GM18858 (cell line): ENCODE measurements at regions not wholly inside any gene's neighbourhood (a gene's known extent, or its start where the extent isn't known, plus 50 kb on each side); places are given as distances from the start of the nearest gene placed in this dataset.

Source experiments
- ATAC-seq: cut with Tn5 transposase; IDR thresholded peaks from one replicate; pipeline ENCODE4 v1.9.1; 2021; ENCODE audit not compliant: unreplicated experiment

DNA sequence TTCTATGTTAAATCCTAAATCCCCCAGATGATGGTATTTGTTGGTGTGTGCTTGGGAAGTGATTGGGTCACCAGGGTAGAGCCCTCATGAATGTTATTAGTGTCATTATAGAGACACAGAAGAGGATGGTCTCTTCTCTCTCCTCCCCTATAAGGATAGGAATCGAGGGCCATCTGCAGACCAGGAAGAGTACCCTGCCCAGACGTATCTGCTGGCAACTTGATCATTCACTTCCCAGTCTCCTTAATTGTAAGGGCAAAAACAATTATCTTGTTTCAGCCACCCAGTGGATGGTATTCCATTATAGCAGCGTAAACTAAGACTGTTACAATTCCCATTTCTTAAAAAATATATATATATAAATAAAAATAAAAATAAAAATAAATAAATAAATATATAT is 892.2 kb downstream of the SI start:
- no peak for ATAC-seq

DNA sequence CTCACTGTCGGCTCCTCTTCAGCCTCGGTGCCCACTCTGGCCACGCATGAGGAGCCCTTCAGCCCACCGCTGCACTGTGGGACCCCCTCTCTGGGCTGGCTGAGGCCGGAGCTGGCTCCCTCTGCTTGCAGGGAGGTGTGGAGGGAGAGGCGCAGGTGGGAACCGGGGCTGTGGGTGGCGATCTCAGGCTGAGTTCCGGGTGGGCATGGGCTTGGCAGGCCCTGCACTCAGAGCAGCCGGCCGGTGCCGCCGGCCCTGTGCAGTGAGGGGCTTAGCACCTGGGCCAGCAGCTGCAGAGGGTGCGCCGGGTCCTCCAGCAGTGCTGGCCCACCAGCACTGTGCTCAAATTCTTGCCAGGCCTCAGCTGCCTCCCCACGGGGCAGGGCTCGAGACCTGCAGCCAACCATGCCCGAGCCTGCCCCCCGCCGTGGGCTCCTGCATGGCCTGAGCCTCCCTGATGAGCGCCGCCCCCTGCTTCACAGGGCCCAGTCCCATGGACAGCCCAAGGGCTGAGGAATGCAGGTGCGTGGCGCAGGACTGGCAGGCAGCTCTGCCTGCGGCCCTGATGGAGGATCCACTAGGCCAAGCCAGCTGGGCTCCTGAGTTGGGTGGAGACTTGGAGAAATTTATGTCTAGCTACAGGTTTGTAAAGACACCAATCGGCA is 899.1 kb downstream of the SI start:
- no peak for ATAC-seq

DNA sequence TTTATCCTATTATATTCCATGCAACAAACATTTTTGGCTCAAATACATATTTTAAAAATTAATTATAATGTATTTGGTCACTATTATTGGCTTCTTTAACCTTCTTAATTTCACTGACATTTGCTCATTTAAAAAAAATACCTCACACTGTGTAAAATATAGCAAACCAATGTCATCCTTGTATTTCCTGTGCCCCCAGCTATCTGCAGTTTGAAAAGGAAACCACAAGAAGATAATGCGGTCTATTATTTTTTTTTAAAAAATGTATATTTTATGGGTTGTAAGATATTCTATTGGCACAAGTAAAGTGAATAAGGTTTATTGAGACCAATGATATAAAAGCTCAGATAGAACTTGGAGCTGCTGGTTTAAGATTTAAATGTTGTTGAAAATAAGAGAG is 904.2 kb downstream of the SI start:
- ATAC-seq, result no peak

DNA sequence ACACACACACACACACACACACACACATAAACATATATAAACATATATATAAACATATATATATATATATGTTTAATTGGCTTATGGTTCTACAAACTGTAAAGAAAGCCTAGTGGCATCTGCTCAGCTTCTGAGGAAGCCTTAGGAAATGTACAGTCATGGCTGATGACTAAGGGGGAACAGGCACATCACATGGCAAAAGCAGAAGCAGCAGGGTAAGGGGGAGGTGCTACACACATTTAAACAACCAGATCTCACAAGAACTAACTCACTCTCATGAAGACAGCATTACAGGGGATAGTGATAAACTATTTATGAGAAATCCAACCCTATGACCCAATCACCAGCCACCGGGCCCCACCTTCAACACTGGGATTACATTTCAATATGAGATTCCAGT is 922.9 kb downstream of the SI start:
- ATAC-seq, result no peak

DNA sequence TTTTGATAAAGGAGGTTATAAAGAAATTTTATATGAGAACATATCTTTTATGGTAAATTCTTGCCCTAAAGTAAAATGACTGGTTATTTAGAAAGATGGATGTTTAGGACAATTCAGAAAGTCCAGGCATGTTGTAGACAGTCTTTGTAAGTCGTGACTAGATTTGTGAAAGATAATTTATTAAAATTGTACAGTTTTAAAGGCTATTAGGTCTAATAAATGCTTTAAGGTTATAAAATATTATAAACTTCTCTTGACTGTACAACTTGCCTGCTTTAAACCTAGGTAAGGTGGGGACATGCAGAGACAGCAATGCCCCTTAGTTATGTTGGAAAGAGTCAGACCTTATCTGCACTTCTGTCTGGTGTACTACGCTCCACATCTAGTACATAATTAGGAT is 933.5 kb downstream of the SI start:
- ATAC-seq, result no peak

DNA sequence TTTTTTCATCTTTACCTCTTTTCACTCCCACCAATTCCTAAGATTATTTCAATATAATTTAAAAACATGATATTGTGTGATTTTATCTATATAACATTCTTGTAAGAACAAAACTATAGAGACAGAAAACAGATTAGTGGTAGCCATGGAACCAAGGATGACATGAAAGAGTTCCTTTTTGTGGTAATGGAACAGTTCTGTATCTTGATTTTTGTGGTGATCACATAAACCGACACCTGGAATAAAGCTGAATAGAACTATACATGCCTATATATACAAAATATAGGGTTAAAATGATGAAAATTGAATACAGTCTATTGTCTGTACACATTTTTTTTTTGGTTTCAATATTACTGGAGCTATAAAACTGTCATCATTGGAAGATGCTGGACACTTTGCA is 945.4 kb downstream of the SI start:
- ATAC-seq, result no peak

- ATAC-seq, result no peak
These were observed 964.6 kb downstream of the SI start for GRCh38 chr3:164113371-164114332.

DNA sequence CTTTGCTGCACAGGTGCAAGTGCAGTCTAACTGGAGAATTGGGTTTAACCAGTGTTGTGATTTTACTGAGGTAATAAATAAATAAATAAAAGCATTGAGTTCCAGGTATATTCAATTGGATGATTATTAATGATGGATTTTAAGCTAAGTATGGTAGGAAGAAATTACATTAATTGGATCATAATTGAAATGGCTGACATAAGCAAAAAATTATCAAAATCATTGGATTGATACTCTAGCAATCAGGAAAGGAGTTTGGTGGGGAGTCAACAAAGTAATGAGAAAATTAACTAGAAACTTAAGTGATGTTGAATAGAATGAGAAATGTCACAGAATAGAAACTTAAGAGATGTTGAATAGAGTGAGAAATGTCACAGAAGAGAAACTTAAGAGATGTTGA is 981.9 kb downstream of the SI start:
- no peak for ATAC-seq

GRCh38 chr3:164095949-164096348 is 982.3 kb downstream of the SI start:
- no peak for ATAC-seq

- ATAC-seq, result no peak
These were observed 983.0 kb downstream of the SI start for GRCh38 chr3:164095279-164095678.

- no peak for ATAC-seq
These were observed 983.8 kb downstream of the SI start for GRCh38 chr3:164094546-164094945.

DNA sequence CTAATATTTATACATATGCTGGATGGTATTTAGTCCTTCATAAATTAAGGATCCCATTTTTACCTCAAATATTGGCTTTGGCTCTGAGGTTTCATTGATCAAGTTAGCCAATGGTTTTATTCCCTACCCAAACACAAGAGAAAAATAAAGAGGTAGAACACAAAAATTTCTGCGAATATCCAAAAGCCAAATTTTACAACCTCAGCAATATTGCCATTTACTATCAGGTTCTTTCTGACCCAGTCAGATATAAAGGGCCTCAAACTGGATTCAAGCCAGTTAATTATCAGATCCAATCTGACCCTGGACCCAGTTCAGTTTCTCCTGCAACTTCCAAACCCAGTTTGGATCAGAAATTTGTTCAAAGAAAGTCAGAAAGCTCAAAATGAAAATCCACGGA is 998.1 kb downstream of the SI start:
- no peak for ATAC-seq

GRCh38 chr3:164064298-164064697 is 1014.0 kb downstream of the SI start:
- no peak for ATAC-seq

- no peak for ATAC-seq
These were observed 1017.4 kb downstream of the SI start for GRCh38 chr3:164060923-164061322.

- no peak for ATAC-seq
These were observed 1028.4 kb downstream of the SI start for GRCh38 chr3:164049847-164050246.

DNA sequence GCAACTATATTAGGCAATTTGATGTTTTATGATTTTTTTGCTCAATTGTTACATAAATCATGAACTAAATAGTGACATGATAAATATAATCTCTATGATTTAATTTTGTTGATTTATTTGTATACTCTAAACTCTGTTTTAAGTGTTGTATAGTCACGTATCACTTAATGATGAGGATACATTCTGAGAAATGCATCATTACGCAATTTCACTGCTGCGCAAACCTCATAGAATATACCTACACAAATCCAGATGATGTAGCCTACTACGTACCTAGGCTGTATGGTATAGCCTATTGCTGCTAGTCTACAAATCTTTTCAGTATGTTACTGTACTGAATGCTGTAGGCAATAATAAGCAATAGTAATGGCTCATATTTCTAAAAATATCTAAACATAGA is 1029.8 kb downstream of the SI start:
- no peak for ATAC-seq

DNA sequence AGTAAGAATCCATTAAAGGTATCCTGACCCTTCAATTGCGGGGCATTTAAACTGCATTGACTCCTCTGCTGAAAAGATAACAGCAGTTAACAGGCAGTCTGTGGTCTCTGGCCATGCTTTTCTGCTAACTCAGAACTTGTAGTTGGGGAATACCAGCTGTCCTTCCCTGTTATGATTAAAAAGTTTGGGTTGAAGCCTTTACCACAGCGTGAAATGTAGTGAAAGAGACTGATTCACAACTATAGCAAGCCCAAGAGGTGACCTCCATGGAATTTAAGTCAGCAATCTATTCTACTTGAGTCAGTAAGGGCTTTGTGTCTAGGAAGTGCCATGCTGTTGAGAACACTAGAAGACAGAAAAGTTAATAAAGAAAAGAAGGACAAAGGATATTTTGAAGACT is 1037.3 kb downstream of the SI start:
- ATAC-seq, result no peak

DNA sequence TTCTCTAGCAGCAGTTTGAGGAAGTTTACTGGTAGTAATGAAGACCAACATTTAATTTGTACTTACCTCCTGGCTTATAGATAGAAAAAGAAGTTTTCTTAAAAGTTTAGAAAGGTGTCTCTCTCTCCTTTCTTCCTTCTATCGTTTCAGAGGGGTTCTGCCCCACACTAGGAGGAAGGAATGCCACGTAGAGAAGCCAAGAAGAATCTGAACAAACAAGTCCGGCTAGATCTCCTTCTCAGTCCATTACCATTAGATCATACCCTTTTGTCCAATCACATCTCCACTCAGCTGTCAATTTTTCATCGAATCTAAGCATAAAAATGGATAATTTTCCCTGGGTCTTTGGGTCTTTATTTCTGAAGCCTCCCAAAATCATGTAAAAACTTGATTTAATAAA is 1048.1 kb downstream of the SI start:
- no peak for ATAC-seq

GRCh38 chr3:164024786-164025185 is 1053.5 kb downstream of the SI start:
- ATAC-seq, result no peak

- no peak for ATAC-seq
These were observed 1054.8 kb downstream of the SI start for GRCh38 chr3:164023480-164023879.

DNA sequence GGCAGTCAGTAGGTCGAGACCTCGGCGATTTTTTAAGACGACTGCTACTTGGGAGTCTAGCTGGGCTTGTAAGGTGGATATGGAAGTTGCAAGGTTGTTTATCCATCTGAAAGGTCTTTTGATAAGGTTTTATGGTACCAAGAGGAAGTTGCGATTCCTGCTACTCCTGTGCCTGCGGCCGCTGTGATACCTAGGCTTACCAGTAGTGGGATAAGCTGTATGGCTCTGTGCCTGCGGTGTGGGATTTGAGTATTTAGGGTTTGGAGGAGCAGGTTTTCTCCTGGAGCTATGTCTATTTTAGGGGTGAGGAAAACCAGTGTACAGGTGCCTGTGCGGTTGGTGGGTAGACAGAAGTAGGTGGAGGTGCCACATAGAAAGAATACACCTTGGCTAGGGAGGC is 1059.8 kb downstream of the SI start:
- no peak for ATAC-seq

DNA sequence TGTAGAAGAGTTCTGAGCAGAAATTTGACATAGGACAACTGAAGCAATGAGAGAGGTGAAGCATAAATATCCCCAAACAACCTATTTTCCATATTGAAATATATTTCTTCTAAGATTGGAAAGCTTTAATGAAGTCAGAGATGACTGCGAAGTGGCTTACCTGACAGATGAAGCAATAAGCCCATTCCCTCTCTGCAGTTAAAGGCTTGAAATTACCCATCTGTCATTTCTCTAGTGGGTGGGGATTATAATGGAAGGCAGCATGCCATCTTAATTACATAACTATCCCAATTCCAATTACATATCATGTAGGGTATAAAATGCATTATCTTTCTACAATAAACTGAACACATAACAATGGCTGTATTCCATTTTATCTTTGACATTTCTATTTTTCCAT is 1070.5 kb downstream of the SI start:
- no peak for ATAC-seq
